Kidney (tissue), 13 donors: ENCODE measurements at regions not wholly inside any gene's neighbourhood (a gene's known extent, or its start where the extent isn't known, plus 50 kb on each side); places are given as distances from the start of the nearest gene placed in this dataset.
A peak's percentile ranks its signal among the peaks of the same experiment; 100 is the strongest.

ENCODE experiments used
- DNase-seq, 5 donors: peaks; one replicate each; pipeline ENCODE4 v3.0.0-alpha.2; 2013 to 2020
- FAIRE-seq: peaks from 2 replicates; lab custom pipeline; 2012; peaks lifted over from hg19 to GRCh38; lab: Jason Lieb, UNC
- H3K27ac ChIP-seq, 2 donors: one replicate each; pipeline ENCODE4 v1.7.0; 2013; ENCODE audit warnings: low read depth in 2 of 2, low read length in 2 of 2, inconsistent platforms in 1 of 2
- H3K27me3 ChIP-seq: one replicate; pipeline ENCODE4 v1.7.1; 2013; ENCODE audit warnings: low read length, inconsistent platforms; ENCODE audit not compliant: control insufficient read depth, insufficient read depth
- H3K36me3 ChIP-seq, 3 donors: one replicate each; pipeline versions ENCODE4 v1.7.0 to v1.7.1; 2013; ENCODE audit warnings: low read length in 3 of 3, control low read depth in 1 of 3, inconsistent platforms in 1 of 3; ENCODE audit not compliant: insufficient read depth in 3 of 3, control insufficient read depth in 2 of 3
- H3K4me1 ChIP-seq, 3 donors: one replicate each; pipeline versions ENCODE4 v1.7.0 to v1.7.1; 2013; ENCODE audit warnings: low read length in 3 of 3, inconsistent platforms in 1 of 3, low read depth in 1 of 3; ENCODE audit not compliant: control insufficient read depth in 2 of 3, insufficient read depth in 2 of 3
- H3K4me3 ChIP-seq, 3 donors: one replicate each; pipeline versions ENCODE4 v1.7.0 to v1.8.1; 2013; ENCODE audit warnings: low read length in 3 of 3, control low read depth in 1 of 3, inconsistent platforms in 1 of 3
- H3K9ac ChIP-seq, 3 donors: one replicate each; pipeline versions ENCODE4 v1.7.0 to v1.7.1; 2013; ENCODE audit warnings: low read length in 3 of 3, control low read depth in 1 of 3, inconsistent platforms in 1 of 3
- H3K9me3 ChIP-seq, 3 donors: one replicate each; pipeline versions ENCODE4 v1.7.0 to v1.7.1; 2013; ENCODE audit warnings: low read length in 3 of 3, control low read depth in 1 of 3, inconsistent platforms in 1 of 3; ENCODE audit not compliant: control insufficient read depth in 2 of 3, insufficient read depth in 1 of 3
- intact Hi-C: fragments of 100-400 bp; cut with DNase I; formaldehyde crosslinking; loops from one replicate; pipeline ENCODE4 v1.11.1; 2022
- TF ChIP-seq, protein P1 (sequence below): IDR thresholded peaks from 3 replicates; pipeline ENCODE4 v1.5.1; 2012; ENCODE audit warnings: mild to moderate bottlenecking, moderate library complexity, borderline replicate concordance; ENCODE audit not compliant: insufficient read depth; ENCODE audit errors: extremely low read depth
- donor health status: control.
- donor health status: control.
- donor health status: control.
- donor health status: control.
- donor health status: control.
- donor health status: DM: yes; HTN: yes; CAD: no.
- donor health status: Normal renal cell carcinoma (clear cell type).

- no peak overlapping the region for H3K4me3 ChIP-seq
- TF ChIP-seq, protein P1, sequence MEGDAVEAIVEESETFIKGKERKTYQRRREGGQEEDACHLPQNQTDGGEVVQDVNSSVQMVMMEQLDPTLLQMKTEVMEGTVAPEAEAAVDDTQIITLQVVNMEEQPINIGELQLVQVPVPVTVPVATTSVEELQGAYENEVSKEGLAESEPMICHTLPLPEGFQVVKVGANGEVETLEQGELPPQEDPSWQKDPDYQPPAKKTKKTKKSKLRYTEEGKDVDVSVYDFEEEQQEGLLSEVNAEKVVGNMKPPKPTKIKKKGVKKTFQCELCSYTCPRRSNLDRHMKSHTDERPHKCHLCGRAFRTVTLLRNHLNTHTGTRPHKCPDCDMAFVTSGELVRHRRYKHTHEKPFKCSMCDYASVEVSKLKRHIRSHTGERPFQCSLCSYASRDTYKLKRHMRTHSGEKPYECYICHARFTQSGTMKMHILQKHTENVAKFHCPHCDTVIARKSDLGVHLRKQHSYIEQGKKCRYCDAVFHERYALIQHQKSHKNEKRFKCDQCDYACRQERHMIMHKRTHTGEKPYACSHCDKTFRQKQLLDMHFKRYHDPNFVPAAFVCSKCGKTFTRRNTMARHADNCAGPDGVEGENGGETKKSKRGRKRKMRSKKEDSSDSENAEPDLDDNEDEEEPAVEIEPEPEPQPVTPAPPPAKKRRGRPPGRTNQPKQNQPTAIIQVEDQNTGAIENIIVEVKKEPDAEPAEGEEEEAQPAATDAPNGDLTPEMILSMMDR, result no peak
- no peaks in the 10 kb centered on the region for H3K4me1 ChIP-seq
- H3K9ac ChIP-seq, result no peak overlapping the region
- DNase-seq (no peak), FAIRE-seq (no peak)
- no peaks in the 10 kb centered on the region for H3K36me3 ChIP-seq
- no peaks in the 10 kb centered on the region for H3K9me3 ChIP-seq
- H3K27ac ChIP-seq, result no peak overlapping the region
- intact Hi-C loops, result no loop called here
- H3K27me3 ChIP-seq, result no peaks in the 10 kb centered on the region
Measured at GRCh38 chr9:81191222-81191621, 498.1 kb downstream of the TLE1 start.

GRCh38 chr9:81190659-81191058, 498.7 kb downstream of the TLE1 start:
- H3K4me1 ChIP-seq, result no peaks in the 10 kb centered on the region
- H3K4me3 ChIP-seq, result no peak overlapping the region
- no peaks in the 10 kb centered on the region for H3K9me3 ChIP-seq
- no peak for DNase-seq
- H3K27me3 ChIP-seq, result no peaks in the 10 kb centered on the region
- TF ChIP-seq, protein P1, result no peak
- H3K9ac ChIP-seq, result no peak overlapping the region
- intact Hi-C loops, result no loop called here
- H3K36me3 ChIP-seq, result no peaks in the 10 kb centered on the region
- no peak overlapping the region for H3K27ac ChIP-seq
- FAIRE-seq, result no peak

- DNase-seq (peak in 2 of 5 donors; percentile 32 to 76), FAIRE-seq (no peak)
- Histone ChIP-seq H3K27me3 (no peaks in the 10 kb centered on the region), H3K9ac (no peak overlapping the region), H3K4me1 (no peaks in the 10 kb centered on the region), H3K27ac (no peak overlapping the region), H3K9me3 (no peaks in the 10 kb centered on the region), H3K36me3 (no peaks in the 10 kb centered on the region), H3K4me3 (no peak overlapping the region)
- TF ChIP-seq, protein P1, result no peak
- intact Hi-C loops, result no loop called here
Measured at GRCh38 chr9:81183761-81184160, 505.6 kb downstream of the TLE1 start.

- TF ChIP-seq, protein P1, result no peak
- Histone ChIP-seq H3K36me3 (no peaks in the 10 kb centered on the region), H3K4me1 (no peaks in the 10 kb centered on the region), H3K9me3 (no peaks in the 10 kb centered on the region), H3K27ac (no peak overlapping the region), H3K9ac (no peak overlapping the region), H3K27me3 (no peaks in the 10 kb centered on the region), H3K4me3 (no peak overlapping the region)
- intact Hi-C loops, result no loop called here
- DNase-seq, result peak in 3 of 5 donors; percentile 18 to 50 (median 47)
- no peak for FAIRE-seq
Measured at GRCh38 chr9:81182431-81182830, 506.9 kb downstream of the TLE1 start.
